Right renal pelvis (tissue), 4 donors: ENCODE measurements at regions not wholly inside any gene's neighbourhood (a gene's known extent, or its start where the extent isn't known, plus 50 kb on each side); places are given as distances from the start of the nearest gene placed in this dataset.

Source experiments
- DNase-seq, 4 donors: peaks; one replicate each; pipeline ENCODE4 v3.0.0-alpha.2; 2013; ENCODE audit warnings: low read depth in 4 of 4, low spot score in 3 of 4, missing footprints in 1 of 4

DNA sequence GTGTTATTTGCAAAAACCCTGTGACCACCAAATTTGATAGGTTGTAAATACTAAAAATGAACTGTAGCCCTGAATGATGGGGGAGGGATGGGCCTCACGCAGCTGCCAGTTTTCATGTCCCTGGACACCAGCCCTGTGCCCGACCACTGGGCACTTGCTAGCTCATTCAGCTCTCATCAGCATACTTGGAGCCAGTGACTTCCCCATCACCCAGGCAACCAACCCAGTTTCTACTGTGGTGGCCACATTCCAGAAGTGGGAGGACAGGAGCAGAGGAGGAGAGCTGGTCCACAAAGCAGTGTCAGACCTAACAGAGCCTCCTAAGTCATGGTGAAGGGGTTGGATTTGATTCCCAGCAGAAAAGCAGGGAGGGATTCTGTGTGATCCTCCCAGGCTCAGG lies 128.2 kb downstream of the CPEB2 start:
- DNase-seq, result no peak

DNA sequence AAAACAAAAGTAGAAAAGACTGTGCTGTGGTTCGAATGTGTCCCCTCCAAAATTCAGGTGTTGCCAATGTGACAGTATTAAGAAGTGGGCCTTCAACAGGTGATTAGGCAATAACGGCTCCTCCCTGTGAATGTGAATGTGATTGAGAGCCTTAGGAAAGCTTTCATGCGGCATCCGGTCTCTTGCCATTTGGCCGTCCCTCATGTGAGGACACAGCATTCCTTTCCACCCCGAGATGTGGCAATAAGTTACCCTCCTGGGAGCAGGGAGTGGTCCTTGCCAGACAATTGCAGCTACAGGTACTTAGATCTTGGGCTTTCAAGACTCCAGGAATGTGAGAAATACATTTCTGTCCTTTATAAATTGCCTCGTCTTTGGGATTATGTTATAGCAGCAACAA lies 129.3 kb downstream of the CPEB2 start:
- no peak for DNase-seq

DNA sequence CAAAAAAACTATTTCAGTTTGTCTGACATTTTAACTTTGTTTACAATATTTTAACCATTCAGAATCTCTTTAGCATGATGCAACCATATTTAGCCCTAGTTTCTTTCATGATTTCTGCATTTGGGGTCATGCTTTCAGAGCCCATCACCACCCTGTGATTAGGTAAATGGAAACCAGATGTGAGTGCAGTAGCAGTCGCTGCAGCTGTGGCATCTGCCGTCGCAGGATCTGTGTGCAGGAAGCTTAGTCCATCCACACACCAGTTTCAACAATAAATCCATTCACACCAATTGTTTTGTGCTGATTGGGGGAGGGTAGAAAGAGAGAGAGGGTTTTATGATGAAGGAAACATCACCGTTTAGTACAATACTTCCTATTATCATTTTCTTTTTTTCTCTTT lies 130.5 kb downstream of the CPEB2 start:
- DNase-seq, result no peak

DNA sequence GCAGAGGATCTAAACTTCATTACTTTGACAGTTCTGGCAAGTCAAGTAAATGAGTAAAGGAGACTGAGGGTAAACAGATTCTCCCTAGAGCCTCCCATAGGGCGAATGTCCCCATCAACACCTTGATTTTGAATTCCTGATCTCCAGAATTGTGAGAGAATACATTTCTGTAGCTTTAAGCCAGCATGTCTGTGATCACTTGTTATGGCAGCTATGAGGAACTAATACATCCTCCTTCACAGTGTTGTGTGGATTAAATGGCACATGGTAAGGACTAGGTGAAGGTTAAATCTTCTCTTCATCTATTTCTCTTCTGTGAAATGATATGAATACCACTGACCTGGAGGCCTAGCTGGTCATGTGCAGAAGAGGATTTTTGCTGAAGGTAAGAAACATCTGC lies 137.3 kb downstream of the CPEB2 start:
- DNase-seq, result no peak

DNA sequence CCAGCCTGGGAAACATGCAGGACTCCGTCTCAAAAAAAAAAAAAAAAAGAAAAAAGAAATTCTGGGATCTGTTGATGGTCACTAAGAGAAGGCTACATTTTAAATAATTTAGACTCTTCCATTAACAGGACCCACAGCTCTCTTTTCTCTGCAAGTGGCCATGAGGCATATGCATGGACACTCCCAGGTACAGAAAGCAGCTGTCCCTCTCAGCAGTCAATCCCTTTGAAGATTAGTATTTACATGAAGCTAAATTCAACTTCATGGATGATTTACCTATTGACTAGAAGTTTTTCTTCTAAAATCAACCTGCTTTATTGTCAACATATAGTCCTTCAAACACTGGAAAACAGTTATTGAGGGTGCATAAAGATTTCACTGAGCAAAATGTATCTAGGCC lies 139.9 kb downstream of the CPEB2 start:
- DNase-seq, result no peak

DNA sequence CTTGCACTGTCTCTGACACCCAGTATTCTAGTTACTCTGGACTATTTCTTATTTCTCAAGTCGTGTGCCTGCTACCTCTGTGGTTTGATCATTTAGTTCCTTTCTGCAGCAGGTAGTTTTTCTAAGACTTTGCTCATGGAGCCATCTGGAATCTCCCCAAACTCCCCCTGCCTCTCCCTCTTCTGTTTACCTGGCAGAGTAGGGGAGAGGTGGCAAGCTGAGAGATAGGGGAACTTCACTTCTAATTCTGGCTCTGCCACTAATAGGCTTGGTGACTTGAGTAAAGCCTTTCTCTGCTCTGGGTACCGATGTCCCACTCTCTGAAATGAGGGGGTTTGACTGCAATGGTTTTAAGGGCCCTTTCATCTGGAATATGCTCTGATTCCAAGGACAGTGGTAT lies 141.3 kb downstream of the CPEB2 start:
- DNase-seq, result no peak

DNA sequence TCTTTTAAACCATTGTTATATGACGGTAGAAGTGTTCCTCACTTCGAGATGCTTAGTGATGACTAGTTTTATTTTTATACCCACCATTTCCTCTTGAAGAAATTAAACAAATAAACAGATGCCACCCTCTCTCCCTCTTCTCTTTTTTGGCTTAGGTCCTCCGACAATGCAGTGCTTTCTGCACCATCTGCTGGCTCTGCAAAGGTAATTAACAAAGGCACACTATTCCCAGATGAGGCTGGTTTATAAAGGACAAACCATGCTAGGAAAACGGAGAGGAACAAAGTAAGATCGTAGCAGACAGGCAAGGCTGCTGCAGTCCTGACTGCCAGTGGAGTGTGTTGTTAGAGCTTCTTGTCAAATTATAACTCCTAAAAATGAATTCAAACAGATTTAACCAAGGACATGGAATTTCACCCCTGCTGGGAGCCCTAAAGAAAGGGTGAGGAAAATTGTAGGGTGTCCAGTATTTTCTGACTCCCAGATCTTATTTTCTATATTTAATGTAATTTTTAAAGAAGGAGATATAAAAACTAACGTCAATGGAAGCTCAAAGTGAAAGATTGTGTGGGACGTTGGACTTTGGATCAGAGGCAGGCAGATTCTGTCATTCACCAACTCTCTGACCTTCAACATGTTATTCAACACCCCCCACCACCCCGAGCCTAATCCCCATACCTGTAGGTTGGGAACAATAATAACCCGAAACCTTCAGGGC lies 142.1 kb downstream of the CPEB2 start:
- no peak for DNase-seq

DNA sequence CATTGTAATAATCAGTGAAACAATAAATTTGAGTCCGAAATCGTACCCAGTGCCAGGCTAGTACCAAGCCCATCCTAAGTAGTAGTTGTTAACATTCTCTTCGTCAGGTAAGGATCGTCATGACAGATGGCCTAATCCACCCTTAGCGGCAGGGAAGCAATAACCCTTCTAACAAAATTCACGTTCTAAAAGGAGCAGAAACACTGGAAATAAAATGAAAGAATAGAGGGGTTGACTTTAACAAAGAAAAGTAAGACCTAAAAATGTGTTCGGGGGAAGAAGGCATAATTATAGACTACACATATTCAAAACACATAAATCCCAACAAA lies 142.7 kb downstream of the CPEB2 start:
- no peak for DNase-seq

DNA sequence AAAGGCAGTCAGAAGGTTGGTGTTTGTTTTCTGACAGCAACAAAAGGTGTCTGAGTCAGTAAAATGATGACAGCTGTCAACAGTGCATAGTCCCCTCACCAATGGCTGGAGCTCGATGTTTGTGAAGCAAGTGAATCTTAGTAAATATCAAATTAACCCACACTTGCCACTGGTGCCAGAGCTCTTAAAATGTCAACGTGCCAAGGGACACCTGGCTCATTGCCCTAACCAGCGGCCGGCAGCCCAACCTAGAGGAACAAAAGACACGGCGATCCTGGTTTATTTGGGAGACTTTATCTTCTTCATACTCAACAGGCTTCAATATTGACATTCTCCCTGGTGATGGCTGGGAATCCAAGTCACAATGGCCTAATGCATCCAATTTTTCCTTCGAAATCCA lies 143.4 kb downstream of the CPEB2 start:
- no peak for DNase-seq

DNA sequence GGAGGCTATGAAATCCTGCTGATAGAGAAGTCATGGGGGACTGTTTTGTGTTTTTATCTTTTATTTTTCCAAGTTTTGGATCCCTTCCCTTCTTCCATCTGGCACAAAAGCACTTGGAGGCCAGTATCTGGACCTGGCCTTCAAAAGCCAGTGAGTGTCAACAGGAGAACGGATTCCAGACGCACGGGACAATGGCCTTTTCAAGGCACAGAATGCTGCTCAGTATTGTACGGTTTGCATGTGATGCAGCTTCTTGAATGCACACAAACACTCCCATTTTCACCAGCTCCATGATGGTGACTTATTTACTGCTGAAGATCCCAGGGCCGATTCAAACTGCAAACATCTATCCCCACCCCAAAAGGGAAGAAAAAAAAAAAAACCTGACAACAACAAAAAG lies 145.4 kb downstream of the CPEB2 start:
- no peak for DNase-seq

DNA sequence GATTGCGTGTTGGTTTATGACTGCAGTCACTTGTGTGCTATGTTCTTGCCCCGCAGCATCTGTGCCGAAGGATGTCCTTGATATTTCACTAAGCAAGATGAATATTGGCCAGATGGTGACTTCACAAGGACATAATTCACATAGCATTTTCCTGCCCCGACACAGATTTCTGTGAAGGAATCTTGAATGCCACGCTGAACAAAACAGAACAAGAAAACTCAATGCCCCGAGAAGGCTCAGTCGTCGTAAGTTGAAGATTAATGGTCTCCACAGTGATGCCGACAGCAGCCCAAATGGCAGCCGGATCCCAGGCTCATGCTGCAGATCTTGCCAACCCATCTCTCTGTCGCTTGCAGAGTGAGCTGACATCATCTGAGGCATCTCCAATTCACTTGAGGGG lies 145.9 kb downstream of the CPEB2 start:
- DNase-seq, result no peak

DNA sequence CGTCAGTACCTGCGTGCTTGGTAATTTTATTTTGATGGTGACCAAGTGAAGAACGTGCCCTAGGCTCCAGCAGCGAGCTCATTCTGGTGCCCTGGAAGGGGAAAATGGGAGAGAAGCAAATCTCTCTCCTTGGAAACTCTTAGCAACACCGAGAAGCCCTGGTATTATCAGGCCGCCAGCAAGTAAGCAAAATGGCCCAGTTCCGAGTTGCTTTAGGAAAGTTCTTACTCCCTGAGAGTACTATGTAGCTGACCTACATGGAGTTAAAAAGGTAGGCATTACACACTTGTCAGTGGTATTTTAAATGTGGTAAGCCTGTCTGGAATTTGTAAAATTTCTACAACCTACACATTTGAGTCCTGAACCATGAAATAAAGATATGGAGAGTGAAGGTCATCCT lies 146.4 kb downstream of the CPEB2 start:
- no peak for DNase-seq

DNA sequence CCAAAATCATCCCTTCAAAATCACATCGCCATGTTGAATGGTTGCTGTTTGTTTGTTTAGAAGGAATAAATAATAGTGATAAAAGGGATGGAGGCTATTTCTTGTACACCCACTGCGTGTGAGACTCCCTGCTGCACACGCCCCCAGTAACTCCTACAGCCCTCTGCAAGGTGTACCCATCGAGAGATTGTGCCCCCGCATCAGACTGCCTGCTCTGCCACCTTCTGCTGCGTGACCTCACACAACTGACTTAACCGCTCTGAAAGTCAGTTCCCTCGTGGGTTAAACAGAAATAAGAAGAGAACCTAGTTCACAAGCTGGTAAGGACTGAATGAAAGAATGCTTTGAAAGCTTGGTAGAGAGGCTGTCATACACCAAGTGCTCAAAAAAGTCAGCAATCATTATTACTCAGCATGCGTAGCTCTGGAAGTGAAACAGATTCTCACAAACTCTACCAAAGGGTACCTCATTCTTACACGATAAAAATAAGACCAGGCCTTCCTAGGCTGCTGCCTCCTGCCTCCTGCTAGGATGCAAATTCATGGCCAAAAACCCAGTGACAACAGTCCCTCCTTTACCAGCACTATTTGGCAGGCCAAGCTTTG lies 147.1 kb downstream of the CPEB2 start:
- no peak for DNase-seq

DNA sequence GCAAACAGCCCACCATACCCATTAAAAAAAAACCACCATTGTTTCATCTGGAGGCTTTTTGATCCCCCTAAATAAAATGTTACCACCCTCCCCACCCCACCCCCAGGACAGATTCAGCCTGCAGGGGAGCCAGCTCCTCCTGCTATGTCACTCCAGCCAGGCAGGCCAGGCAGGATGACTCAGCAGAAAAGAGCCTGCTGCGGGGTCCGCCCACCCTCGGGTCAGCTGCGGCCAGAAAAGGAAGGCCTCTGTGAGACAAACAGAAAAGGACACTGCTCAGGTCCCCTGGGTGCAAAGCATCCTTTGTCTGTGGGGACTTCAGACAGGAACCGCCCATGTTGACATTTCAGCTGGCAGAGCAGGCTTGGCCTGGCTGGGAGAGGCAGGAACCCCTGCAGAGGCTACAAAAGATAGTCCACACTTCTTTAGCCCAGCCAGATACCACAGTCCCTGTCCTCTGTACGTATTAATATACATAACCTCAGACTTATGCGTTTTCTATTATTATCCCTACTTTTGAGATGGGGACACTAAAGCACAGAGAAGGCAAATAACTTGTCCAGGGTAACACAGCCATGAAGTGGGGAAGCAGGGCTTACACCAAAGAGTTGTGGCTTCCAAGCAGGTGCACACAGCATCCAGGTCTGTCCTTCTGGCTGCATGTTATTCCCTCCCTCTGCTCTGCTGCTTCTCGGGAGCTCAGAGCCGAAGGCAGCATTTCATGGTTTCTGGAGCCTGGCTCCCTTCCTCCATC lies 147.7 kb downstream of the CPEB2 start:
- DNase-seq, result peak in 3 of 4 donors; percentile 22 to 24 (median 23)

DNA sequence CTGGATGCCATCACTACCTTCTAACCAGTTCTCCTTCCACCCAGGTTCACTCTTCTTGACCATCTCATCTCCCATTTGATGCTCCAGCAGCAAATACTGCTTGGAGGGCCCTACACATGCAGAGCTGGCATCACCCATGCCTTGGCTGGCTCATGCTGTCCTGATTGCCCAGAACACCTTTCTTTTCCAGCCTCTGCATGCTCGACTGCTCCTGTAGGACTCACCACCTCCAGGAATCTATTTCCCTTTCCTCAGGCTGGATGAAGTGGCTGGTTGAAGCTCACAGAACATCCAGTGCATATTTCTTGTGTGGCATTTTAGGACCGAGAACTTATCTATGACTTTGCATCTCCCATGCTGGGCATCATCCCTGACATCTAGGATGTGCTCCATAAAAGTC lies 148.3 kb downstream of the CPEB2 start:
- no peak for DNase-seq

DNA sequence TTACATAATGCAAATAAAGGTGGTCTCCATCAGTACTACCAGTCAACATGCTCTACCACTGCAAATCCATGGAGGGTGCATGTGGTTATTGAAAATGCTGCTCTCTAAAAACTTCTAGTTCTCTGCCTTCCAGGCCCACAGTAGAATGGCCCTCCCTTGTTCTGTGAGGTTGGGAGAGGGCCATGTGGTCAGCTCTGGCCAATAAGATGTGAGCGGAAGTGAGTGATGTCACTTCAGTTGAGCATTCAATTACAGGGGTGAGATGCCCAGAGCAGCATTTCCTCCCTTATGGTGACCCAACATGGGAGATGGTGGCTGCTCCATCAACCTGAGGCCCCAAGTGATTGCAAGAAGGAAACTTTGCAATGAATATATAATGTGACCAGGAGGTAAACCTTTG lies 148.8 kb downstream of the CPEB2 start:
- no peak for DNase-seq

DNA sequence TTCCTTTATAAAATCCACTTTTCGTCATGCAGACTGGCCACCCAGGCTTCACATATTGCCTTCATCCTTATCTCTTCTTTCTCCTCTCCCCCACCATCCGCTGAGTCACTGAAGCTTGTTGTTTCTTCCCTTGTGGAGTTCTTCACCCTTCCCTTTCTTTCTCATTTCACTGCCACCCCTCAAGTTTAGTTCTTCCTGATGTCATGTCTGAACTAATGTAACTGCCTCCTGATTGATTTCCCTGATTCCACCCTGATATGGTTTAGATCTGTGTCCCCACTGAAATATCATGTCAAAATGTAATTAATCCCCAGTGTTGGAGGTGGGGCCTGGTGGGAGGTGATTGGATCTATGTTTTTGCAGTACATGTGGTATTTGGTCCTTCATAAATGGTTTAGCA lies 151.4 kb downstream of the CPEB2 start:
- no peak for DNase-seq

DNA sequence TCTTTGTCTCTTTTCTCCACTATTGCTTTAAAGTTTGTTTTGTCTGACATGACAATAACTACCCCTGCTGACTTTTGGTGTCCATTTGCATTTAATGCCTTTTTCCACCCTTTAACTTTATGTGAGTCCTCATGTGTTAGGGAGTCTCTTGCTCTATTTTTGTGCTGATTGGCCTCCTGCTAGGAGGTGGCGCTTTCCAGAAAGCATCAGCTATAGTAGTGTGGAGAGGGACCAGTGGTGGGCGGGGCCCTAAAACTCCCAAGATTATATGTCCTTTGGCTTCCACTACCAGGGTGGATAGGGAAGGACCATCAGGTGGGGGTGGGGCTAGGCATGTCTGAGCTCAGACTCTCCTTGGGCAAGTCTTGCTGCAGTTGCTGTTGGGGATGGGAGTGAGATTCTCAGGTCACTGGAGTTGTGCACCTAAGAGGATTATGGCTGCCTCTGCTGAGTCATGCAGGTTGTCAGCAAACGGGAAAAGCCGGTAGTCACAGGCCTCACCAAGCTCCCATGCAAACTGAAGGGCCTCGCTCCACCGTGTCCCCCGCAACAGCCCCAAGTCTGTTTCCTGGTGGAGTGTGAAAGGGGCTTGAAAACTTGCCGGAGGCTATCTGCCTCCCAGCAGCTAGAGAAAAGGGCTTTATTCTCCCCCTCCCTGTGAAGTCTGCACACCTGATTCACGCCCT lies 156.3 kb downstream of the CPEB2 start:
- DNase-seq, result no peak

DNA sequence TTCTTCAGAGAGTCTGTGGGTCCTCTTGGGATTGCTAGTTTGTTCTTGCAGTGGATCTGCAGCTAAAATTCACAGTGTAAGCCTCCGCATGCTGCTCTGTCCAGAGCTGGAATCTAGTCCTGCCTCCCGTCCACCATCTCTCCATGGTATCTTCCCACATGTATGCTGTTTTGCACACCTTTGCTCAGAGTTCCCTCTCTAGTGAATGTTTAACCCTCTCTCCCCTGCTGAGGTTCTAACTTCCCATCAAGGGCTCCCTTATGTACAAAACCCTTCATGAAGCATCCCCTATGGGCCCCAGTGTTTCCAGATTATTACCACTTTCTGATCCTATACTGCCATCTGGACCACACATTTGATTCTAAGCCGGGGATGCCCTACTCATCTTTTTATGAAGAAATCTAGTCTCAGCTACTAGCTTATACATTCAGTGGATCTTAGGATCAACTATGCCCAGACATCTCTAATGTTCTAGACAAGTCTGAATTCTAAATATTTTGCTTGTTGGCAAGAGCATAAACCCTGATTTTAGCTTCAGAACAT lies 157.3 kb downstream of the CPEB2 start:
- no peak for DNase-seq

DNA sequence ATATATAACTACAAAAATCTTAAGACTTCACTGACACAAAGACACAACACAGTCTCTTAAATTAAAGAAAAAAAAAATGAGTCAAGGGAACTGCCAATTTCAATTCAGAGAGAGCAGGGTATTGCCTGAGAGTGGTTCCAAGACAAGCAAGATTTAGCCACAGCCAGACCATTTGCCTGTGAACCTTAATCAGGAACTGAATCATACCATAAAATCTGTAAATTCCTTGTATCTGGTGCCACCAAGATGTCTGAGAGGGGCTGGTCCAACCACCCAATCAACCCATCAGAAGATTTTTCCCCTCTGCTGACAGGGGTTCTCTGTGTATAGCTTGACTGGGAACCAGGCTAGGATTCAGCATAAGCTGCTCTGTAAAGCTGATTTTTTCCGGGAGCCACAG lies 159.2 kb downstream of the CPEB2 start:
- DNase-seq, result no peak

DNA sequence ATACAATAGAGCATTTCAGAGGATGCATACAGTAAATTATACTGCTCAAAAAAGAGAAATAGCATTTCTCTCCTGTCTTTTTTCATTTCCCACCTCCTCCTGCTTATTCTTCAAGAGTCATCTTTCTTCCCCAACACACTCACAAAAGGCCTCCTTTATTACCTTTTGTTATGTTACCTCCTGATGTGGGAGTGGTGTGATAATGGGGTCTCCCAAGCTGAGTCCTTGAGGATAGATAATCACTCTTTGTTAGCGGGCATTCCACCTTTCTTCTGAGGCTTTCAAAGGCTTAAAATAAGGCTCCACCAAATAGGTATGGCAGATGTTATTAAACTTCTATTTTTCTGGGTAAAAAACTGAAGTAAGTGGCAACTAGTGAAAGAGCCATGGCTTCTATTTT lies 159.8 kb downstream of the CPEB2 start:
- no peak for DNase-seq
